ENCODE measurements at regions not wholly inside any gene's neighbourhood (a gene's known extent, or its start where the extent isn't known, plus 50 kb on each side); places are given as distances from the start of the nearest gene placed in this dataset.

GRCh38 chr6:56766139-56766805 lies 123.6 kb upstream of the DST start:
- DNase-seq = no peak

- DNase-seq = no peak
Measured at GRCh38 chr6:56765494-56765893, 122.8 kb upstream of the DST start.

GRCh38 chr6:56764081-56764566 lies 121.4 kb upstream of the DST start:
- DNase-seq = peak; percentile 52 to 62

GRCh38 chr6:56761651-56762050 lies 119.0 kb upstream of the DST start:
- DNase-seq = no peak

GRCh38 chr6:56760842-56761241 lies 118.2 kb upstream of the DST start:
- DNase-seq = no peak

GRCh38 chr6:56759521-56759920 lies 116.8 kb upstream of the DST start:
- DNase-seq = no peak

GRCh38 chr6:56758553-56758952 lies 115.9 kb upstream of the DST start:
- DNase-seq = no peak

GRCh38 chr6:56758120-56758519 lies 115.4 kb upstream of the DST start:
- no peak for DNase-seq

- DNase-seq = no peak
Measured at GRCh38 chr6:56757588-56757984, 114.9 kb upstream of the DST start.

- DNase-seq = no peak
Measured at GRCh38 chr6:56756791-56757587, 114.3 kb upstream of the DST start.

GRCh38 chr6:56756219-56756789 lies 113.6 kb upstream of the DST start:
- no peak for DNase-seq

GRCh38 chr6:56755040-56755439 lies 112.4 kb upstream of the DST start:
- no peak for DNase-seq

GRCh38 chr6:56753811-56754210 lies 111.1 kb upstream of the DST start:
- DNase-seq = no peak

GRCh38 chr6:56752534-56752933 lies 109.8 kb upstream of the DST start:
- DNase-seq = no peak

GRCh38 chr6:56752009-56752408 lies 109.3 kb upstream of the DST start:
- DNase-seq = no peak

GRCh38 chr6:56751604-56752003 lies 108.9 kb upstream of the DST start:
- DNase-seq = no peak

GRCh38 chr6:56750686-56751085 lies 108.0 kb upstream of the DST start:
- no peak for DNase-seq

GRCh38 chr6:56749632-56750151 lies 107.0 kb upstream of the DST start:
- DNase-seq = no peak

- peak in 1 of 2 experiments; percentile 6 for DNase-seq
Measured at GRCh38 chr6:56746767-56747504, 104.2 kb upstream of the DST start.

- no peak for DNase-seq
Measured at GRCh38 chr6:56745971-56746370, 103.3 kb upstream of the DST start.

GRCh38 chr6:56745081-56745480 lies 102.4 kb upstream of the DST start:
- no peak for DNase-seq

GRCh38 chr6:56744528-56744927 lies 101.8 kb upstream of the DST start:
- no peak for DNase-seq

Measured in SHP77 (cell line).